ENCODE measurements at regions not wholly inside any gene's neighbourhood (a gene's known extent, or its start where the extent isn't known, plus 50 kb on each side); places are given as distances from the start of the nearest gene placed in this dataset.

DNA sequence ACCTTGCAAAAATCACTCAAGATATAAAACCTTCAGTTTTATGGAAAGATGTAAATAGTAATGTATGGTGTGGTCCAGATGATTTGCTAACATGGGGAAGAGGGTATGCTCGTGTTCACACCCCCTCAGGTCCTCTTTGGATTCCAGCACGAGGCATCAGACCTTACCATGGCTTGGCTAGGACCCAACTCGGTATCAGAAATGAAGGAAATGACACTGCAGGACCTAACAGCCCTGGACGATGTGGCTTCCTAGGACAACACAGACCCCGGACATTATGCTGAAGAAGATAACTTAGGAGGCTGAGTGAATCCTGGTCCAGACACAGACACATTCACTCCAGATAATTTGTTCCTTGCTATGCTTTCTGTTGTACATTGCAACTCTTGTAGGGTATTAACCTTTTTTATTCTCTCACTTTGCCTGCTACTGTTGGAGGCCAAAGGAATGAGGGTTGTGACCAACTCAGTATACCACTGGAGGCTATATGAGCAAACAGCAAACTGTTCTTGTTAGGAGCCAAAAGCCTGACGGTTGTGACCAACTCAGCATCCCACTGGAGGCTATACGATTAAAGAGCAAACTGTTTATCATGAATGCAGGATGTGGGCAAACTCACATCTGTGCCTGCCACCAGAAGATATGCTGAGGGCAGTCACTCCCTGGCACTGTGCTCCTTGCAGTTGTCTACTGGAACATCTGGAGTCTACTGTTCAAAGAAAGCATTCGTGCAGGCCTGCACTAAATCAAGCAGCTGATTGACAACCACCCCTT, 121.7 kb downstream of the ZNF429 start (continued):
- TF ChIP-seq, protein P1, sequence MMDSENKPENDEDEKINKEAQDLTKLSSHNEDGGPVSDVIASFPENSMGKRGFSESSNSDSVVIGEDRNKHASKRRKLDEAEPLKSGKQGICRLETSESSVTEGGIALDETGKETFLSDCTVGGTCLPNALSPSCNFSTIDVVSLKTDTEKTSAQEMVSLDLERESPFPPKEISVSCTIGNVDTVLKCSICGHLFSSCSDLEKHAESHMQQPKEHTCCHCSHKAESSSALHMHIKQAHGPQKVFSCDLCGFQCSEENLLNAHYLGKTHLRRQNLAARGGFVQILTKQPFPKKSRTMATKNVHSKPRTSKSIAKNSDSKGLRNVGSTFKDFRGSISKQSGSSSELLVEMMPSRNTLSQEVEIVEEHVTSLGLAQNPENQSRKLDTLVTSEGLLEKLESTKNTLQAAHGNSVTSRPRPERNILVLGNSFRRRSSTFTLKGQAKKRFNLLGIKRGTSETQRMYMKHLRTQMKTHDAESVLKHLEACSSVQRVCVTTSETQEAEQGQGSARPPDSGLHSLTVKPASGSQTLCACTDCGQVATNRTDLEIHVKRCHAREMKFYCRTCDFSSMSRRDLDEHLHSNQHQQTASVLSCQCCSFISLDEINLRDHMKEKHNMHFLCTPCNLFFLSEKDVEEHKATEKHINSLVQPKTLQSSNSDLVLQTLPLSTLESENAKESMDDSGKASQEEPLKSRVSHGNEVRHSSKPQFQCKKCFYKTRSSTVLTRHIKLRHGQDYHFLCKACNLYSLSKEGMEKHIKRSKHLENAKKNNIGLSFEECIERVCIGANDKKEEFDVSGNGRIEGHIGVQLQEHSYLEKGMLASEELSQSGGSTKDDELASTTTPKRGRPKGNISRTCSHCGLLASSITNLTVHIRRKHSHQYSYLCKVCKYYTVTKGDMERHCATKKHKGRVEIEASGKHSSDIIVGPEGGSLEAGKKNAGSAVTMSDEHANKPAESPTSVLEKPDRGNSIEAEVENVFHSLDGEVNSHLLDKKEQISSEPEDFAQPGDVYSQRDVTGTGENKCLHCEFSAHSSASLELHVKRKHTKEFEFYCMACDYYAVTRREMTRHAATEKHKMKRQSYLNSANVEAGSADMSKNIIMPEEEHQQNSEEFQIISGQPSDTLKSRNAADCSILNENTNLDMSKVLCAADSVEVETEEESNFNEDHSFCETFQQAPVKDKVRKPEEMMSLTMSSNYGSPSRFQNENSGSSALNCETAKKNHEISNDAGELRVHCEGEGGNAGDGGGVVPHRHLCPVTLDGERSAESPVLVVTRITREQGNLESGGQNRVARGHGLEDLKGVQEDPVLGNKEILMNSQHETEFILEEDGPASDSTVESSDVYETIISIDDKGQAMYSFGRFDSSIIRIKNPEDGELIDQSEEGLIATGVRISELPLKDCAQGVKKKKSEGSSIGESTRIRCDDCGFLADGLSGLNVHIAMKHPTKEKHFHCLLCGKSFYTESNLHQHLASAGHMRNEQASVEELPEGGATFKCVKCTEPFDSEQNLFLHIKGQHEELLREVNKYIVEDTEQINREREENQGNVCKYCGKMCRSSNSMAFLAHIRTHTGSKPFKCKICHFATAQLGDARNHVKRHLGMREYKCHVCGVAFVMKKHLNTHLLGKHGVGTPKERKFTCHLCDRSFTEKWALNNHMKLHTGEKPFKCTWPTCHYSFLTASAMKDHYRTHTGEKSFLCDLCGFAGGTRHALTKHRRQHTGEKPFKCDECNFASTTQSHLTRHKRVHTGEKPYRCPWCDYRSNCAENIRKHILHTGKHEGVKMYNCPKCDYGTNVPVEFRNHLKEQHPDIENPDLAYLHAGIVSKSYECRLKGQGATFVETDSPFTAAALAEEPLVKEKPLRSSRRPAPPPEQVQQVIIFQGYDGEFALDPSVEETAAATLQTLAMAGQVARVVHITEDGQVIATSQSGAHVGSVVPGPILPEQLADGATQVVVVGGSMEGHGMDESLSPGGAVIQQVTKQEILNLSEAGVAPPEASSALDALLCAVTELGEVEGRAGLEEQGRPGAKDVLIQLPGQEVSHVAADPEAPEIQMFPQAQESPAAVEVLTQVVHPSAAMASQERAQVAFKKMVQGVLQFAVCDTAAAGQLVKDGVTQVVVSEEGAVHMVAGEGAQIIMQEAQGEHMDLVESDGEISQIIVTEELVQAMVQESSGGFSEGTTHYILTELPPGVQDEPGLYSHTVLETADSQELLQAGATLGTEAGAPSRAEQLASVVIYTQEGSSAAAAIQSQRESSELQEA (IDR thresholded peaks at IDR 0.05; ENCODE audit: low read depth), result no peak
- TF ChIP-seq SAFB (IDR thresholded peaks at IDR 0.05; ENCODE audit: borderline replicate concordance, low read depth, low read length) (no peak), MTA3 (IDR thresholded peaks at IDR 0.05; ENCODE audit: borderline replicate concordance) (no peak), U2AF1 (optimal IDR thresholded peaks at IDR 0.05; ENCODE audit: low read depth, low read length) (no peak), STAT5A (IDR thresholded peaks at IDR 0.05; ENCODE audit: borderline replicate concordance, low read length) (no peak), ZFP30 (CRISPR knock-in tag; IDR thresholded peaks at IDR 0.05; ENCODE audit: borderline replicate concordance) (no peak), CBX5 (IDR thresholded peaks at IDR 0.05; ENCODE audit: borderline replicate concordance, low read depth) (no peak), NFIC (IDR thresholded peaks at IDR 0.05) (peak; percentile 83), PRPF4 (IDR thresholded peaks at IDR 0.05; ENCODE audit: insufficient read depth, low read depth, low read length, poor library complexity, severe bottlenecking) (no peak), NFE2 (IDR thresholded peaks at IDR 0.05; ENCODE audit: low read depth) (peak; percentile 35; the same call in 1 of the 2 replicates), EHMT2 (IDR thresholded peaks at IDR 0.05) (no peak), BACH1 (tag; IDR thresholded peaks at IDR 0.05) (no peak), CCAR2 (IDR thresholded peaks at IDR 0.05; ENCODE audit: low read depth, low read length) (no peak), ZNF717 (CRISPR knock-in tag; IDR thresholded peaks at IDR 0.05) (no peak), ZNF12 (CRISPR knock-in tag; IDR thresholded peaks at IDR 0.05) (no peak), CBX8 (IDR thresholded peaks at IDR 0.05; ENCODE audit: borderline replicate concordance, extremely low read depth, low read depth, low read length, poor library complexity, severe bottlenecking) (no peak)
- TF ChIP-seq, protein P2, sequence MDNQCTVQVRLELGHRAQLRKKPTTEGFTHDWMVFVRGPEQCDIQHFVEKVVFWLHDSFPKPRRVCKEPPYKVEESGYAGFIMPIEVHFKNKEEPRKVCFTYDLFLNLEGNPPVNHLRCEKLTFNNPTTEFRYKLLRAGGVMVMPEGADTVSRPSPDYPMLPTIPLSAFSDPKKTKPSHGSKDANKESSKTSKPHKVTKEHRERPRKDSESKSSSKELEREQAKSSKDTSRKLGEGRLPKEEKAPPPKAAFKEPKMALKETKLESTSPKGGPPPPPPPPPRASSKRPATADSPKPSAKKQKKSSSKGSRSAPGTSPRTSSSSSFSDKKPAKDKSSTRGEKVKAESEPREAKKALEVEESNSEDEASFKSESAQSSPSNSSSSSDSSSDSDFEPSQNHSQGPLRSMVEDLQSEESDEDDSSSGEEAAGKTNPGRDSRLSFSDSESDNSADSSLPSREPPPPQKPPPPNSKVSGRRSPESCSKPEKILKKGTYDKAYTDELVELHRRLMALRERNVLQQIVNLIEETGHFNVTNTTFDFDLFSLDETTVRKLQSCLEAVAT (IDR thresholded peaks at IDR 0.05), result no peak
- TF ChIP-seq, protein P3, sequence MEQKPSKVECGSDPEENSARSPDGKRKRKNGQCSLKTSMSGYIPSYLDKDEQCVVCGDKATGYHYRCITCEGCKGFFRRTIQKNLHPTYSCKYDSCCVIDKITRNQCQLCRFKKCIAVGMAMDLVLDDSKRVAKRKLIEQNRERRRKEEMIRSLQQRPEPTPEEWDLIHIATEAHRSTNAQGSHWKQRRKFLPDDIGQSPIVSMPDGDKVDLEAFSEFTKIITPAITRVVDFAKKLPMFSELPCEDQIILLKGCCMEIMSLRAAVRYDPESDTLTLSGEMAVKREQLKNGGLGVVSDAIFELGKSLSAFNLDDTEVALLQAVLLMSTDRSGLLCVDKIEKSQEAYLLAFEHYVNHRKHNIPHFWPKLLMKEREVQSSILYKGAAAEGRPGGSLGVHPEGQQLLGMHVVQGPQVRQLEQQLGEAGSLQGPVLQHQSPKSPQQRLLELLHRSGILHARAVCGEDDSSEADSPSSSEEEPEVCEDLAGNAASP (IDR thresholded peaks at IDR 0.05), result no peak

Measured in K562 (cell line).